GM12872 (cell line): ENCODE measurements at regions not wholly inside any gene's neighbourhood (a gene's known extent, or its start where the extent isn't known, plus 50 kb on each side); places are given as distances from the start of the nearest gene placed in this dataset.

ENCODE experiments used
- CTCF ChIP-seq: IDR thresholded peaks from 3 replicates; pipeline ENCODE4 v1.5.1; 2011; ENCODE audit warnings: low read depth, mild to moderate bottlenecking, low read length, moderate library complexity; ENCODE audit not compliant: insufficient read depth

GRCh38 chr17:33739714-33740113, 446.6 kb upstream of the ASIC2 start:
- no peak for TF ChIP-seq CTCF

GRCh38 chr17:33745047-33745760, 452.1 kb upstream of the ASIC2 start:
- no peak for TF ChIP-seq CTCF

DNA sequence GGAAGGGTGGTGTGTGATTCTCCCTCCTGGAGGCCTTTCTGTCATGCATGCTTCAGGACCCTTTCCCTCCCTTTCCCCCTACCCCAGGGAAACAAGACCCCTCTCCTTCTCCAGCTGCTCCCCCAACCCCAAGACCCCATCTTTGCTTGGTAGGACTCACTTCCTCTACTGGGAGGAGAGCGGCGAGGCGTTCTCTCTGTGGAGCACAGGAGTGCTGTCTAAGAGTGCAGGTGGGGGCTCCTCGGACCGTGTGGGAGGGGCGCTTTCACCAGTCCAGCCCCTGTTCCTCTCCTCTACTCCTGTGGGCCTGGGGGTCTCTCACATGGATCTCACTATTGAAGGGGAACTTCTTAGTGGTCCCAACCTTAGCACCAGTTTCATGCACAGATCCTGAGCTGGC, 456.1 kb upstream of the ASIC2 start:
- no peak for TF ChIP-seq CTCF

DNA sequence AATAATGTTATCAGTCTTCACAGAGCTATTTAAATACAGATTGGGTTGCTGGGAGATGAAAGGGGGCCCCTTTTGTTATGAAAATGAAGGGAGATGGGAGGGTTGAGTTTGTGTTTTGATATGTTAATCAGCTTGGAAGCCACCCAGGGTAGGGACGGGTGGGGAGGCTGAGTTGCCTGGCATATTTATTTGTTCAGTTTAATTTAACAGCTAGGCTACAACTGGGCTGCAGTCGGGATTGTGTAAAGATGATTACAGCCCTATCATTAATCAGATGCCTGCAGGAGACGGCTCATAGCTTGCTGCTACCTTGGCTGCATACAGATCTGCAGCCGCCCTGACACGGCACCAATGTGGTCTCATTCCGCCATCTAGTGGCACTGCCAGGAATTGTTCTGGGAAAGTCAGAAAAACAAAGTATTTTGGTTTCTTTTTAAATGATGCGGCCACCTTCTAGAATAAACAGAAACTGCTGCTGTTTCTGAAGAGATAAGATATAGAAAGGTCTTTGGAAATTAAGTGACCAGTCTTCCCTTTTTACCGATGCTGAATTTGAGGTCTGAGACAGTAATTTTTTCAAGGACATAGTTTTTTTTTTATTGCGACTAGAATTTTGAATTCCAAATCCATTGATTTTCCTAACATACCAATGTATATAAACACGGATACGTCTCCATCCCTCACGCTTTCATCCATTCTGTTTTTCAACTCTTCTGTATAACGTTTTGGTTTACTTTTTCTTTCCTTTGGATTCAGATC, 458.0 kb upstream of the ASIC2 start:
- TF ChIP-seq CTCF: peak; percentile 87

GRCh38 chr17:33751702-33752065, 458.6 kb upstream of the ASIC2 start:
- TF ChIP-seq CTCF: no peak

DNA sequence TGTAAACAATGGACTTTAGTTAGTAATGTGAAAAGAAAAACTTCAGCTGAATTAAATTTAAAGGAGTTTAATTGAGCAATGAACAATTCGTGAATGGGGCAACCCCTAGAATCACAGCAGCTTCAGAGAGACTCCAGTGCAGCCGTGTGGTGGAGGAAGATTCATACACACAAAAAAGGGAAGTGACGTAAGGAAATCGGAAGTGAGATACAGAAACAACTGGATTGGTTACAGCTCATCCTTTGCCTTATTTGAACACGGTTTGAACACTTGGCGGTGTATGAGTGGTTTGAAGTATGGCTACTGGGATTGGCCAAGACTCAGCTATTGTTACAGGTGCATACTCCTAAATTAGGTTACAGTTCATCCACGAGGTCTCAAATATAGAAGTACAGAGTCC, 460.4 kb upstream of the ASIC2 start:
- TF ChIP-seq CTCF: no peak

GRCh38 chr17:33756021-33756420, 462.9 kb upstream of the ASIC2 start:
- no peak for TF ChIP-seq CTCF
